ENCODE measurements at regions not wholly inside any gene's neighbourhood (a gene's known extent, or its start where the extent isn't known, plus 50 kb on each side); places are given as distances from the start of the nearest gene placed in this dataset.

DNA sequence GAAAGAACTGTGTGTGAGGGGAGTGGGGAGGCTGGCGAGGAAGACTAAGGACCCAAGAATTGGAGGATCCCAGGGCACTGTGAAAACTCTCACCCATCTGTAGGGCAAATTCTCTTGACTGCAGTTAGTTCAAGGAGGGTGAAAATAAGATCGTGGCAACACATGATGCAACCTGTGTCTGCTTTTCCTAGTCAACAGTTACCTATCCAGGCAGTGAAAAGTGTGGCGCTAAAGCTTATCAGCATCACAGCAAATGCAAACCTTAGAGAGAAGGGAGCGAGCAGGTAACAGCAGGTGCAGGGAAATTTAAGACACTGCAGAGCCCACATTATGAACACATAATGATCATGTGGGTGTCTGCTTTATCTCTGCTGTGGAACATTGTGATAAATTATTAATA lies 97.7 kb upstream of the SGK1 start:
- Histone ChIP-seq H3K9me3 (no peaks in the 10 kb centered on the region), H3K27me3 (no peaks in the 10 kb centered on the region), H3K4me1 (no peaks in the 10 kb centered on the region), H3K27ac (no peak overlapping the region), H3K4me3 (no peak overlapping the region), H3K36me3 (no peaks in the 10 kb centered on the region)
- intact Hi-C loops (cut with DNase I; ENCODE audit: low total_unique reads), result no loop called here
- TF ChIP-seq, protein P1, sequence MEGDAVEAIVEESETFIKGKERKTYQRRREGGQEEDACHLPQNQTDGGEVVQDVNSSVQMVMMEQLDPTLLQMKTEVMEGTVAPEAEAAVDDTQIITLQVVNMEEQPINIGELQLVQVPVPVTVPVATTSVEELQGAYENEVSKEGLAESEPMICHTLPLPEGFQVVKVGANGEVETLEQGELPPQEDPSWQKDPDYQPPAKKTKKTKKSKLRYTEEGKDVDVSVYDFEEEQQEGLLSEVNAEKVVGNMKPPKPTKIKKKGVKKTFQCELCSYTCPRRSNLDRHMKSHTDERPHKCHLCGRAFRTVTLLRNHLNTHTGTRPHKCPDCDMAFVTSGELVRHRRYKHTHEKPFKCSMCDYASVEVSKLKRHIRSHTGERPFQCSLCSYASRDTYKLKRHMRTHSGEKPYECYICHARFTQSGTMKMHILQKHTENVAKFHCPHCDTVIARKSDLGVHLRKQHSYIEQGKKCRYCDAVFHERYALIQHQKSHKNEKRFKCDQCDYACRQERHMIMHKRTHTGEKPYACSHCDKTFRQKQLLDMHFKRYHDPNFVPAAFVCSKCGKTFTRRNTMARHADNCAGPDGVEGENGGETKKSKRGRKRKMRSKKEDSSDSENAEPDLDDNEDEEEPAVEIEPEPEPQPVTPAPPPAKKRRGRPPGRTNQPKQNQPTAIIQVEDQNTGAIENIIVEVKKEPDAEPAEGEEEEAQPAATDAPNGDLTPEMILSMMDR (IDR thresholded peaks at IDR 0.05), result no peak
- TF ChIP-seq POLR2A (IDR thresholded peaks at IDR 0.05), result no peak
- DNase-seq, result no peak

GRCh38 chr6:134415194-134415593 lies 97.3 kb upstream of the SGK1 start:
- intact Hi-C loops (cut with DNase I; ENCODE audit: low total_unique reads), result no loop called here
- no peak overlapping the region for H3K27ac ChIP-seq
- no peak overlapping the region for H3K4me3 ChIP-seq
- H3K9me3 ChIP-seq, result no peaks in the 10 kb centered on the region
- H3K4me1 ChIP-seq, result no peaks in the 10 kb centered on the region
- H3K27me3 ChIP-seq, result no peaks in the 10 kb centered on the region
- TF ChIP-seq, protein P1 (IDR thresholded peaks at IDR 0.05), result no peak
- TF ChIP-seq POLR2A (IDR thresholded peaks at IDR 0.05), result no peak
- DNase-seq, result no peak
- no peaks in the 10 kb centered on the region for H3K36me3 ChIP-seq

DNA sequence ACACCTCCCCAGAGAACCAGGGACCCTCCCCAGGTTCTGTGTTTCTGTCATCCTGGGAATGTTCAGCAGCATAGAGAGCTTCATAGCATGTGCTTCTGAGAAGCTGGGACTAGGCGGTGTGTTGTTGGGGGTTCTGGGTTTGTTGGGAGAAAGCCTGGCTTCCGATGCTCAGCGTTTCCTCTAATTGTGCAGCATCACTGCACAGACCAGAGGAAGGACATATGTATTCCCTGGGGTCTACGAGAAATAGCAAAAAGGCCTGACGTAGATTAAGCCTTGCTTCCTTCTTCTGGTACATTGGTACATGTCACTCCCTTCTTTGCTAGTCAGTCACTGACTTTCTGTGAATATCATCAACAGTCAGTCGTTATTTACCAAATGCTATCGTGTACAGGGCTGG lies 96.9 kb upstream of the SGK1 start:
- no peaks in the 10 kb centered on the region for H3K9me3 ChIP-seq

DNA sequence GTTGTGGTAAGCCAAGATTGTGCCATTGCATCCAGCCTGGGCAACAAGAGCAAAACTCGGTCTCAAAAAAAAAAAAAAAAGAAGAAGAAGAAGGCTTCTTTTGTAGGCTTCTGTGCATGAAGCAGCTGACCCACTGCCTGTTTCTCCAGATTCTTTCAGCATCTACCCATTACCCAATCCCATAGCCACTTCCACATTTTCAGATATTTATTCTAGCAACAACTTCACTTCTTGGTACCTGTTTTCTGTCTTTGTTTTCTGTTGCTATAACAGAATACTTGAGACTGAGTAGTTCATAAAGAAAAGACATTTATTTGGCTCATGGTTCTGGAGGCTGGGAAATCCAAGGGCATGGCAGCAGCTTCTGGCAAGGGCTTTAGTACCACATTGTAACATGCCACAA lies 95.3 kb upstream of the SGK1 start:
- H3K27me3 ChIP-seq, result no peaks in the 10 kb centered on the region
- no peak for TF ChIP-seq POLR2A (IDR thresholded peaks at IDR 0.05)
- TF ChIP-seq, protein P1 (IDR thresholded peaks at IDR 0.05), result no peak
- no peak overlapping the region for H3K4me3 ChIP-seq
- no peak for DNase-seq
- intact Hi-C loops (cut with DNase I; ENCODE audit: low total_unique reads), result no loop called here
- H3K36me3 ChIP-seq, result no peaks in the 10 kb centered on the region
- H3K27ac ChIP-seq, result no peak overlapping the region
- H3K9me3 ChIP-seq, result no peaks in the 10 kb centered on the region
- H3K4me1 ChIP-seq, result no peaks in the 10 kb centered on the region

More for the DNA sequence above, 96.9 kb upstream of the SGK1 start:
- no peak for DNase-seq
- Histone ChIP-seq H3K27ac (no peak overlapping the region), H3K4me3 (no peak overlapping the region), H3K27me3 (no peaks in the 10 kb centered on the region), H3K4me1 (no peaks in the 10 kb centered on the region), H3K36me3 (no peaks in the 10 kb centered on the region)
- intact Hi-C loops (cut with DNase I; ENCODE audit: low total_unique reads), result no loop called here
- TF ChIP-seq POLR2A (IDR thresholded peaks at IDR 0.05), result no peak
- TF ChIP-seq, protein P1 (IDR thresholded peaks at IDR 0.05), result no peak

DNA sequence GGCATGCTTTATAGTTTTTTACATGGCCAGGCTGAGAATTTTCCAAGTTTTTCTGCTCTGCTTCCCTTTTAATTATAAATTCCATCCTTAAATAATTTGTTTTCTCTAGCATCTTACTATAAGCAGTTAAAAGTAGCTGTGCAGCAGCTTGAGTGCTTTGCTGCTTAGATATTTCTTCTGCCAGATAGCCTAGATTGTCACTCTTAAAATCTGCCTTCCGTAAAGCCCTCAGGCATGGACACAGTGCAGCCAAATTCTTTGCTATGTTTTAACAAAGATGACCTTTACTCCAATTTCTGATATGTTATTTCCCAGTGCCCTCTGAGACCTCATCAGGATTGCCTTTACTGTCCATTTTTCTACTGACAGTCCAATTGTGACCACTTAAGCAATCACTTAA lies 92.6 kb upstream of the SGK1 start:
- Histone ChIP-seq H3K27me3 (no peaks in the 10 kb centered on the region), H3K36me3 (no peaks in the 10 kb centered on the region), H3K4me3 (no peak overlapping the region), H3K27ac (no peak overlapping the region), H3K4me1 (no peaks in the 10 kb centered on the region), H3K9me3 (no peaks in the 10 kb centered on the region)
- TF ChIP-seq, protein P1 (IDR thresholded peaks at IDR 0.05), result no peak
- TF ChIP-seq POLR2A (IDR thresholded peaks at IDR 0.05), result no peak
- DNase-seq, result no peak
- intact Hi-C loops (cut with DNase I; ENCODE audit: low total_unique reads), result no loop called here

Measured in uterus (tissue), 3 donors.